Activated CD8-positive, alpha-beta memory T cell treated with anti-CD3 and anti-CD28 coated beads for 4 hours (primary cell): ENCODE measurements at regions not wholly inside any gene's neighbourhood (a gene's known extent, or its start where the extent isn't known, plus 50 kb on each side); places are given as distances from the start of the nearest gene placed in this dataset.

ENCODE experiments used
- DNase-seq, 2 donors: peaks; one replicate each; pipeline ENCODE4 v3.0.0-alpha.2; 2020; ENCODE audit warnings: low read depth in 2 of 2

DNA sequence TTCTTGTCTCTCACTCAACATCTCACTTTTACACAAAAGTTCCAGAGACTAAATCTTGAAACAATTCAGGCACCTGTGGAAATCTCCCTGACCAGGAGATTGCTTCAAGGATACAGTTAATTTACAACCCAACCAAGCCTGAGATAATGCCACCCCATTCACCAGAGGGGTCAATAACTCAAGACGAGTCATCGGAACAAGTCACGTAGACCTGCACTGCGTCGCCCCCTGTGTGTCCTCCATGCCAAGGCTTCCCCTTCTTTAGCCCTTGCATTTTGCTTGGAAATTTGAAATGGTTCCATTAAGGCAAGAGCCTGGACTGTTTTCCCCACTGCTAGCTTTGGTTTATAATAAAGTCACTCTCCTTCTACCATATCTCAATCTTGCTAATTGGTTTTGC lies 129.0 kb upstream of the NEO1 start:
- DNase-seq: no peak

DNA sequence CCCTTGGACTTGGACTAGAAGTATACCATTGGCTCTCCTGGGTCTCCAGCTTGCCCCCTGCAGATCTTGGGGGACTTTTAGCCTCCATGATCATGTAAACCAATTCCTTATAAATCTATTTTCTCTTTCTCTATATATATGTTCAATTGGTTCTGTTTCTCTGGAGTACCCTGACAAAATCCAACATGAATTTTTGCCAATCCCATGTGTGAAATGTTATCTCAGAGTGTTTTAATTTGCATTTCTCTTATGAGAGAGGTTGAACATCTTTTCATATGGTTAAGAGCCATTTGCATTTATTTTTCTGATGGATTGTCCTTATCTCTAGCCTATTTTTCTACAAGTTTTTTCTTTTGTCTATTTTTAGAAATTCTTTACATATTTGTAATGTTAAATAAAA lies 131.7 kb upstream of the NEO1 start:
- DNase-seq: no peak

DNA sequence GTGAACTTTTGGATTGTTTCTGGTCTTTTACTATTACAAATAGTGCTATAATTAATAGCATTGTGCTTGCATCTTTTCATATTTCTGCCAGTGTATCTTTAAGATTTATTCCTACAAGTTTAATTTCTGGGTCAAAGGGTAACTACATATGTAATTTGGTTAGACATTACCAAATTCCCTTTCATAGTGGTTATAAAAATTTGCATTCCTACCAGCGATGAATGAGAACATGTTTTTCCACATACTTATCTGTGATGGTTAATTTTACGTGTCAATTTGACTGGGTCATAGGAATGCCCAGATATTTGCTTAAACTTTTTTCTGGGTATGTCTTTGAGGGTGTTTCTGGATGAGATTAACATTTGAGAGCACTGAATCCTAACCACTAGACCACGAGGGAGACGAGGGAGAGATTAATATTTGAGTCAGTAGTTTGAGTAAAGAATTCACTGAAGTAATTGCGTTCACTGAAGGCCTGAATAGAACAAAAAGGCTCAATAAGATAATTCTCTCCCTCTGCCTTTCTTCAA lies 132.3 kb upstream of the NEO1 start:
- no peak for DNase-seq

DNA sequence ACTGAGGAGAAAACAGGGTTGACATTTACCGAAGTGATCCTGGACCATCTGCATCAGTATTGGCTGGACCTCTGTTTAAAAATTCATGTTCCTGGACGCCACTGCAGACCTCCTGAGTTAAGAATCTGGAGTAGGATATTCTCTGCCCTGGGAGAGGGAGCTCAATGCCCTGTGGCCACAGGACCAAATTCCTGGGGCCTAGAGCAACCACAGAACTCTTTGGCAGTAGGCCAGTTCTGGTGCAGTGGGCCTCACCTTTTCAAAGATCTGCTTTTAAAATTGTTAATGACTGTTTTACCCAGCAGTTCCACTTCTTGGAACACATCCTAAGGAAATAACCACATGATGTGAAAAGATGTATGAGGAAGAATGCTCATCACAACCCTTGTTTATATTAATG lies 133.3 kb upstream of the ADPGK start:
- DNase-seq: no peak

DNA sequence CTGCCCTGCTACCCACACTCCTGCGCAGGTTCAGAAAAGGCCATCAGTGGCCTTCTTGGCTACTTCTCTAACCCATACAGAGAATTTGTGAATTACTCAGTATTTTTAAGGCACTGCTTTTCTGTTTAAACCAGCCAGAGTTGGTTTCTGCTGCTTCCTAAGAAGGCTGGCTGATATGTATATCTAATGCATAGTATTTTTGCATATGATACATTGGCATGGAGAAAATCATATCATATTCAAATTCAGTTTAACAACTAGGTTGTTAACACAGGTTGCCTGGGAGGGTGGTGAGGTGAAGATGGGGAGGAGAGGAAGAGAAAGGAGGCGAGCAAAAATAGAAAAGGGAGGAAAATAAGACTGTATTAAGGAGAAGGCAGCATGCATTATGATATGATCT lies 132.8 kb upstream of the ADPGK start:
- no peak for DNase-seq

DNA sequence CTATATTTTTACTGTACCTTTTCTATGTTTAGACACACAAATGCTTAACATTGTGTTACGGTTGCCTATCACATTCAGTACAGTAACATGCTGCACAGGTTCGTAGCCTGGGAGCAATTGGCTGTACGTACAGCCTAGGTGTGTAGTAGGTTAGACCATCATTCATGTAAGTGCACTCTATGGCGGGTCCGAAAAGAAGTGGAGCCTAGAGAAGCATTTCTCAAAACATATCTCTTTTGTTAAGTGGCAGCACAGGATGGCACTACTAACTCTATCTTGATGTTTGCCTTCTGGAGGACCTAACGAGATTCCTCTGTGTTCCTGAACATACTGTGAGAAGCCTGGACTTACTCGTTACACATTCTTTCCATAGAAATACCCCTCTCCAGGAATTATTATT lies 132.3 kb upstream of the ADPGK start:
- DNase-seq: no peak

DNA sequence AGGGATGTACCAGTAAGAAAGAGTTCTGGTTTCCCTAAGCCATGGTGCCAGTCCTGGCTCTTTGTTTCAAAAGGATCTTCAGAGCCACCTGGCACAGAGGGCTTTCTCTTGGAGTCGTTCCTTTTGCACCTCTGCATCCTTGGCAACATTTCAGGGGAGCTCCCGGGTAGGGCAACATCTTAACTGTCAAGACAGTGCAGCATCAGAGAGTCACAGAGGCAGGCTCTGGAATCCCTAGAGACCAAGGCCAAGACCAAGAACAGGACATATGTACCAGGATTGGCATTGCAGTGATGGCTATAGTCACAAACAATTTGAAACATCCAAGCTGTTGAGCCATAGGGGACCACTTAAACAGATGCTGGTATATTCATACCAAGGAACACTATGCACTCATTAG lies 129.4 kb upstream of the ADPGK start:
- DNase-seq: no peak

DNA sequence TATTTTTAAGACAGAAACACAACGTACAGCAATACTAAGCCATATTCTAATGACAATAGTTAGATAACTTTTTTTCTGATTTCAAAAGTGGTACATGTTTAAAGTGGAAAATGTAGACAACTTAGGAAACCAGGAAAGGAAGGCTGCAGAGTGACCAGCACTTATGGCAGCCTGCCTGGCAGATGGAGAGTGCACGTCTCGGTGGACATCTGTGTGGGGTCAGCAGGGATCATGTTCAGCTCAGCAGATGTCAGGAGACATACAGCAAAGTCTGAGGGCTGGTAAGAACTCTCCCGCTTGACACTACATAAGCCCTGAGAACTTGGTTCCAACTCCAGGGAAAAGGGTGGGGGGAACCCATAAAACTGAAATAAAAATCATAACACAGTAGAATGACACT lies 128.6 kb upstream of the ADPGK start:
- DNase-seq: no peak

DNA sequence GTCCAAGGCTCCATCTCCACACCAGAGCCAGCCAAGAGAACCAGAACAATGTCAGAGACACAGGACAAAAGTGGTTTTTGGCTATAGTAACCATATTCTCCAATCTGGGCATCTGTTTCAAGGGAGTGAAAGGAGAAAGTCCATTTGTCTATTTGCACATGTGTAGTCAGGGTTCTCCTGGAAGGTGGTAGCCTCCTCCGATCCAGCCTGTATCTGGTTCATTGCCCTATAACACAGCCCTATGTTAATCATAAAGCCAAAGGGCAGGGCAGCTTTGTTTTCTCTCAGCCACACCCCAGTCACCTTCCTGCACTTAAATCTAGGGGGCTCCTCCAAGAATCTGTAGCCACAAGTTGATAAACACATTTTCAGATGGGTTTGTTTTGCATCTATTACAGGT lies 128.1 kb upstream of the ADPGK start:
- DNase-seq: no peak

DNA sequence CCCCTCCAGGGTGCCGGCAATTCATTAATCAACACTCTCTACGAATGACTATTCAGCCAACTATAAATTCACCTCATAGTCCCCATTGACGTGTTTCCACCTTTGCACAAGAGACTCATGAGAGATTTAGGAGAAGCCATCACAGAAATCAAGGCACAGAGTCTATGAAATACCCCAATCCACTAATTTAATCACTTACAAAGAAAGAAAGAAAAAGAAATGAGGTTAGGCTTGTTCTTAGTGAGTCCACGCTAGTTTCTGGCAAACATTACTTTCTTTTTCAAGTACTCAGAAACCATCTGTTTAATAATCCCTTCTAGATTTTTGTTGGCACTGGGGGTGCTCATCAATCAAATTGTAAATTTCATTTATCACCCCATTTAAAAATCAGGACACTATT lies 125.2 kb upstream of the ADPGK start:
- no peak for DNase-seq

DNA sequence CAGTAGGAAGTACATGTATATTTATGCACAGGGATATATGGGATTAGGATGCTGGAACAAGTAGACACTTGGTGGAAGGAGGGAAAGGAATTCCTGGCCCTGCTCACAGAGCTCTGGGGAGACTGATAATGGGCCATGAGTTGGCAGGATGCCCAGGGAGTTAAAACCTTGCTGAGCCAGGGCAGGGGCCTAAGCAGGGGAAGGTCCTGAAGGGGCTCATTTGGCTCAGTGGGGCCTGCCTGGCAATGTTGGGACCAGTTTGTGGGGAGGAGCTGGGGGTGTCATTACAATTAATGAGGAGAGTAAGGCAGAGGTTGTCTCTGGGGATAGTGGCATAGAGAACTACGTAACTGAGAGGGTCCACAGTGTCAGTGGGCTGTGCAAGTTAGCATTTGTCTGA lies 124.2 kb upstream of the ADPGK start:
- no peak for DNase-seq

DNA sequence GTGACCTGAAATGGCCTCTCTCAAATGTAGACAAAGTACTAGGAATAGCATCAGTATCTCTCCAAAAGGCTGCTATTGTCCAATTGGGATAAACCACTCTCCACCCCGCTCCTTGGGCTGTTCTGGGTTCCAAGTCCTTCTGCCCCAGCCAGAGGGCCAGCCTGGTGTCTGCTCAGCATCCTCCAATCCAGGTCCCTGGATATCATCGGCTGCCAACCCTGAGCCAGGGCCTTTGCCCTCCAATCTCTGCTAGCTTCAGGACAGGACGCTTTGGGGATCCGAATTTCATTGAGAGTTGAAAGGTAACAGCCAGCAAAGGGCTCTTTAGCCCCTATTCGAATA lies 119.3 kb upstream of the ADPGK start:
- no peak for DNase-seq

DNA sequence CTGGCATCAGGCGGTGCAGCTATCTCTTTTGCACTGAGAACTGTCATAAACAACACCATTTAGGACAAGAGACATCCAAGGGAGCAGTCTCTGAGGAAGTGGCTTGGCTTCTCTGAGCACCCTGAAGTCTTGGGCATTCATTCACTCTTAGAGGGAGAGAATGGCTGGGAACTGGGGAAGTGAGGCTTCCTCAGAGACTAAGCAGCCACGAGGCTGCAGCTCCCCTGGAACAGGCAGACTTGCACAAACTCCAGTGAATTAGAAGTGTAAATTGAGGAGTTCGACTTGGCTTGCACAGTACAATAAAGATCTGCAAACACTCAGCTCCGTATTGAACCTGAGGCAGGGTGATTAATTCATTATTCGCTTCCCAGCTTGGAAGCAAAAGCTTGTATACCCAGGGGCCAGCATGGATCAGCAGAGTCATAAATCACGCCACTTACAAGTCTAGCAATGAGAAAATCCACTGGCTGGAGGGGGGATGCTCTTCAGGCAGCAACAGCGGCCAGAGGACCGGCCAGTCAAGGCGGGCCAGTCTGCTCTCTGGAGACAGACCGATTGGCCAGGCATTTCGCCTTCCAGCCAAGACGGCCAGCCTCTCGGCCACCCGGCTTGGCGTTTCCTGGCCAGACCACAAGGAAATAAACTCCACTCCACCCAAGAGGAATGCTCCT lies 118.8 kb upstream of the ADPGK start:
- DNase-seq: no peak

DNA sequence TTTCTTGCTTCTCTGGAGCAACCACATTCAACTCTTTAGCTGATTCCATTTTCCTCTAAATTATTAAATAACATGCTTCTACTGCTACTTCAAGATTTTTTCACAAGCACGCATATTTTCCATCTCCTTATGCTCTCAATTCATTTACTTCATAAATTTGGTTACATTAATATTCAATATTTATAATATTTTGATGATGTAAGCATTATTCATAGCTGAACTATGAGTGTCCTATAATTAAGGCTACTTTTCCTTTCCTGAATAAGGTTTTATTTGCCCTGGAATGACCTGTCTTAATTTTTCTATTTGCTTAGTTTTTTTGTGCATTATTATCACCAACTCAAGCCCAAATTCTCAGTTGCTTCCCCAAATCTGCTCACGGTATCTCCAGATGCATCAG lies 109.4 kb upstream of the ADPGK start:
- no peak for DNase-seq

DNA sequence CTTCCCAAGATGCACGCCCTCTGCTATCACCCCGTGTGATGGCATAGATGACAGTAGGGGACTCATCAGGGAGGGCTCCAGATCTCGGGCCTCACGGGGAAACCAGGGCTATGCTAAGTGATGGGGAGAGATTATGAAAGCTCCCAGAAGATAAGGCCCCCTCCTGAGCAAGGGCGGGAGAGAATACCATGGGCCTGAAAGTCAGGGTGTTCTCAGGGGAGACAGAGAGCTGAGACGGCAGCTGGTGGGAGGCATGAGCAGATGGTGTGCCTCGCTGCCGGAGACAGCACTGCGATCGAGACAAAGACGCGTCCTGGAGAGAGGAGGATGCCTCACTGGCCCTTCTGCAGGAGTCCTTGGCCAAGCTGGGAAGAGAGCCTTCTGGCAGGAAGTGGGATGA lies 106.5 kb upstream of the ADPGK start:
- DNase-seq: no peak

DNA sequence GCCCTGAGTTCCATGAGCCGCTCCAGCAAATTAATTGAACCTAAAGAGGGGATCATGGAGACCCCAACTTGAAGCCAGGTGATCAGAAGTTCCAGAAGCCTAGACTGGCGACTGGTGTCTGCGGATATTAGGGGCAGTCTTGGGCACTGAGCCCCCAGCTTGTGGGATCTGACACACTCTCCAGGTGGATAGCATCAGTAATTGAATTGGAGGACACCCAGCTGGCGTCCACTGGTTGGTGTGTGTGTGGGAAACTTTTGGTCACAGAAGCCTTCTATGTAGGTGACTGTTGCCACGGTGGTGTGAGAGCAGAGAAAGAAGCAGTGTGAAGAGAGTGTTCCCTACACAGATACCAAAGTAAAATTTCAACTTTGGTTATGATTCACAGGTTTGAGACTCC lies 106.0 kb upstream of the ADPGK start:
- no peak for DNase-seq

DNA sequence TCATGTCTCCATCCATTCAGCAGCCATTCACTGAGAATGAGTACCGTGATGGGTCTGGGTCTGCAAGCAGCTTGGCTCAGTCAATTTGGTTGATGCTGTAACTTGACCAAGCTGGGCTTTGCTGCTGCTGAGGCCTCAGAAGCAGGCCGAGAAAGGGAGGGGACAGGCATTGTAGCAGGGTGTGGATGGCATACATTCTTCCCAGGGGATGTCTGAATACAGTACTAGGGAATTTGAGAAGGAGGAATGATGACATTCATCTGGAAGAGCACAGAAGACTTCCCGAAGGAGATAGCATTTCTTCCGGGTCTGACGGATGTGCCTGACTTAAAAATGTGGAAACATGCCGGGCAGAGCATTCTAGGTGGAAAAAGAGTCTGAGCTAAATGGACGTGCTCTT lies 105.3 kb upstream of the ADPGK start:
- DNase-seq: no peak

DNA sequence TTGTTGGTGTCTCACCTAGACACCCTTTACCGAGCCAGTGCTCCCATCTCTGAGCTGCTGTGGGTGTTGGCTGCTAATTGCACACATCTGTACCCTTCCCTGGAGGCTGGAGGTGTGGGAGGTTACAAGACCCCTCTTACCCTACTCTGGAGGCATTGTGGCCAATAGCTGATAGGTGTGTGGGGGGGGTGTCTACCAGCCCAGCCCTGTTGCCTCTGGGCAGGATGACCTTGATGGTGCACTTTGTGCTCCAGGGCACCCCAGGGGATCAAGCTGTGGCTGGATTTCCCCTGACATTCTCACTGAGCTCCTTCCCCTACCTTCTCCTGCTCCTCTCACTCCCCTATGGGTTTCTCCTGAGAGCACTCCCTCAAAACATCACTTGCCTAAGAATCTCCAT lies 104.7 kb upstream of the ADPGK start:
- DNase-seq: no peak

DNA sequence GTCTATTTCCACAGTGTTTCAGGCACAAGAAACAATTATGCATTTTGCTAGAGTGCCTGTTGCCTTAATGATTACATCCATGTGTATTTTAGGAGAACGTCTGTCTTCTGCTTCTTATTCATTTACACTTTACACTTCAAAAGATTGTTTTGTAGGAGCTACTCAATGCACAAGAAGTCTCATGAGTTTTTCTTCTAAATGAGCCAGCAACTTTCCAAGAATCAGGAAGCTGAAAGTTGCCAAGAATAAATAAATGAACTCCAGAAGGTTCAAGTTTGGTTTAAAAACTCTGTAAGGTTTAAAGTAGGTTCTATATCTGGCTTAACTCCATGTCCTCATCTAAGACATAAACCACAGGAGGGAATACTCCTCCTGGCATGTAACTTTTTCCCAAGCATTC lies 103.8 kb upstream of the ADPGK start:
- no peak for DNase-seq

DNA sequence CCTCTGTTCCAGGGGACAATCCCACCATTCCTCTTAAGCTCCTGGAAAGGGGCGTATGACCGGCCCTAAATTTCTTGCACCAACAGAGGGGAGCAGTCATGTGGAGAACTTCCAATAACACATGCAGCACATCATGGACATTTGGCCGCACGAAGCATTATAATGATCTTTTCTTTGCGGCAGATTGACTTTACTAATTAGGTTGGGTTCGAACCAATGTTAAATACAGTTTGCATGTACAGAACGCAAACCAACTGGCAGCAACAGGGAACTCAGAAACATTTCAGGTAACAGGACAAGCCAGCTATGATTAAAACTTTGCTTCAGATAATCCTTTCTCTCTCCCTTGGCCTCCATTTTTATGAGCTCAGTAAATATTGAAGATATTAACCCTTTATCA lies 100.8 kb upstream of the ADPGK start:
- no peak for DNase-seq

DNA sequence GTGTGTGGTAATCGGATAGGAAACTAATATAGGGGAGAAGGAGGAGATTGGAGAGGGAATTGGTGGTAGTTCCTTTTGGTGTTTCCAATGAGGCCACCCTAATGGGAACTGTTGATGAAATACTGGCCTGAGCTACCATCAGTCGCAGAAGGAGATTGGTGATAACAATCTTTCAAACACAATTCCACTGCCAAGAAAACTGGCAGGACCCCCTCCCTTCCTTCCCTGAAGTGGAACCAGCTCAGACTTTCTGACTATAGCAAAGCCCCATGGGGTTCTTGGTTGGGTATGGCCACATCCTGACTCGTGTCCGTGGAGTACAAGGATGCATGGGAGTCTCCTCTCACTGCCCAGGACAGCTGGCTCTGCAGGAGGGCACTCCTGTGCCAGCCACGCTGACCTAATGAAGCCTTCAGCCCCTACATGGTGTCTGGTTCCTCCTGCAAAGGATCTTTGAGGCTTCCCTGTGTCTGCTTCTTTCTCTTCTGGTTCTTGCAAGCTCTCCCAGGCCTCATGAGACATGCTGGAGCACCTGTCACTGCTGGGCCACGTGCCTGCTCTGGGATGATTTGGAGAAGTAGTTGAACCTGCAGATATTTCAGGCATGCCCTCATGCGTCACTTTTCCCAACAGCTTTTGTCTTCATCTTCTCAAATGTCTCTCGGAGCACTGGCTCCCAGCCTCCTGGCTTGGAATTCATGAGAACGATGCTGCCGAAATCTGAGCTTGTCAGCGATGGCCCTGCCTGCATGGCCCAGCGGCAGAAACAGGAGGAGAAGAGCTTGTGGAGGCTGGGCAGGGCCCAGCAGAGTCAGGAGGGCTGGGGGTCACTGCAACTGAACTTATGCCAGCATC lies 90.0 kb upstream of the ADPGK start:
- no peak for DNase-seq

DNA sequence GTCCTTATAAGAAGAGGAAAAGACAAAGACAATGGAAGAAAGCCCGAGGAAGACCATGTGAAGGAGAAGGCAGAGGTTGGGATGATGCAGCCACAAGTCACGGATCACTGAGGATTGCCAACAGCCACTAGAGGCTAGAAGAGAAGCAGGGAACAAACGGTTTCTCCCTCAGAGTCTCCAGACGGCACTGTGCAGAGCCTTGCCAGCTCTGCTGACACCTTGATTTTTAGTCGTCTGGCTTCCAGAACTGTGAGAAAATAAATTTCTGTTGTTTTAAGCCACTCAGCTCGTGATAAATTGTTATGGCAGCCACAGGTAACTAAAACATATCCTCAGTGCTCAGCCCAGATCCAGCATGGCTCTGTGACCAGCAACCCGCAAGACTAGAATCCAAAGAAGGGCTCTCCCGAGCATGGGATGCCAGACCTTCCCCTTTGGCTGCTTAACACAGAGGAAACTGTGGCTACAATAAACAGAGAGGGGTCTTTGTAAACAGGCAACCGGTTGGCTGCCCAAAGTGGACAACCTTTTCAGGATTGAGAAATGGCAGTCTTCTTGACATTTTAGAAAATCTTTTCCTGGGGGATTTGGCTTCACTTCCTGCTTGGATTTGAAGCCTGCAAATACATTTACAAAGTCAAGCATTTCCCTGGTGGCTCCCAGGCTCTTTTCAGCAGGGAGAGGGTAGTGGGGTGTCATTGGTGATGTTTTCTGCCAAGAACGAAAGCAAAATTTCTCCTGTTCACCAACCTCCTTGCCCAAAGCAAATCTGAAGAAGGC lies 88.7 kb upstream of the ADPGK start:
- no peak for DNase-seq
